ENCODE measurements at regions not wholly inside any gene's neighbourhood (a gene's known extent, or its start where the extent isn't known, plus 50 kb on each side); places are given as distances from the start of the nearest gene placed in this dataset.

- no peaks in the 10 kb centered on the region for H3K9me3 ChIP-seq (ENCODE audit: low read length)
- no peaks in the 10 kb centered on the region for H3K4me1 ChIP-seq (ENCODE audit: insufficient read depth, low read length)
- H3K36me3 ChIP-seq (ENCODE audit: insufficient read depth, low read length) = no peaks in the 10 kb centered on the region
- H3K27me3 ChIP-seq (ENCODE audit: insufficient read depth, low read length) = peaks cover 25% of the 10 kb centered on the region
- H2AFZ ChIP-seq (ENCODE audit: low read depth, low read length) = no peak overlapping the region
- no peak overlapping the region for H3K4me3 ChIP-seq (ENCODE audit: low read length)
These were observed 60.5 kb upstream of the SLCO4A1 start for GRCh38 chr20:62581806-62582205.

- no peak overlapping the region for H2AFZ ChIP-seq (ENCODE audit: low read depth, low read length)
- no peaks in the 10 kb centered on the region for H3K4me1 ChIP-seq (ENCODE audit: insufficient read depth, low read length)
- H3K9me3 ChIP-seq (ENCODE audit: low read length) = no peaks in the 10 kb centered on the region
- no peak overlapping the region for H3K4me3 ChIP-seq (ENCODE audit: low read length)
- peaks cover 41% of the 10 kb centered on the region for H3K27me3 ChIP-seq (ENCODE audit: insufficient read depth, low read length)
- H3K36me3 ChIP-seq (ENCODE audit: insufficient read depth, low read length) = no peaks in the 10 kb centered on the region
These were observed 58.8 kb upstream of the SLCO4A1 start for GRCh38 chr20:62583424-62583920.

- Histone ChIP-seq H3K4me1 (ENCODE audit: insufficient read depth, low read length) (no peaks in the 10 kb centered on the region), H3K27me3 (ENCODE audit: insufficient read depth, low read length) (peaks cover 55% of the 10 kb centered on the region), H3K9me3 (ENCODE audit: low read length) (no peaks in the 10 kb centered on the region), H3K36me3 (ENCODE audit: insufficient read depth, low read length) (no peaks in the 10 kb centered on the region), H3K4me3 (ENCODE audit: low read length) (no peak overlapping the region), H2AFZ (ENCODE audit: low read depth, low read length) (no peak overlapping the region)
These were observed 57.4 kb upstream of the SLCO4A1 start for GRCh38 chr20:62584671-62585460.

- Histone ChIP-seq H2AFZ (ENCODE audit: low read depth, low read length) (no peak overlapping the region), H3K4me1 (ENCODE audit: insufficient read depth, low read length) (no peaks in the 10 kb centered on the region), H3K36me3 (ENCODE audit: insufficient read depth, low read length) (no peaks in the 10 kb centered on the region), H3K4me3 (ENCODE audit: low read length) (no peak overlapping the region), H3K27me3 (ENCODE audit: insufficient read depth, low read length) (peaks cover 61% of the 10 kb centered on the region), H3K9me3 (ENCODE audit: low read length) (no peaks in the 10 kb centered on the region)
These were observed 56.8 kb upstream of the SLCO4A1 start for GRCh38 chr20:62585461-62585970.

- H3K36me3 ChIP-seq (ENCODE audit: insufficient read depth, low read length) = no peaks in the 10 kb centered on the region
- H3K9me3 ChIP-seq (ENCODE audit: low read length) = no peaks in the 10 kb centered on the region
- no peak overlapping the region for H2AFZ ChIP-seq (ENCODE audit: low read depth, low read length)
- no peak overlapping the region for H3K4me3 ChIP-seq (ENCODE audit: low read length)
- H3K27me3 ChIP-seq (ENCODE audit: insufficient read depth, low read length) = peaks cover 66% of the 10 kb centered on the region
- H3K4me1 ChIP-seq (ENCODE audit: insufficient read depth, low read length) = no peaks in the 10 kb centered on the region
These were observed 55.5 kb upstream of the SLCO4A1 start for GRCh38 chr20:62586799-62587198.

GRCh38 chr20:62587757-62588402 is 54.4 kb upstream of the SLCO4A1 start:
- Histone ChIP-seq H3K9me3 (ENCODE audit: low read length) (no peaks in the 10 kb centered on the region), H2AFZ (ENCODE audit: low read depth, low read length) (no peak overlapping the region), H3K4me1 (ENCODE audit: insufficient read depth, low read length) (no peaks in the 10 kb centered on the region), H3K4me3 (ENCODE audit: low read length) (no peak overlapping the region), H3K27me3 (ENCODE audit: insufficient read depth, low read length) (peaks cover 58% of the 10 kb centered on the region), H3K36me3 (ENCODE audit: insufficient read depth, low read length) (no peaks in the 10 kb centered on the region)

GRCh38 chr20:62588458-62589149 is 53.7 kb upstream of the SLCO4A1 start:
- Histone ChIP-seq H3K27me3 (ENCODE audit: insufficient read depth, low read length) (peaks cover 58% of the 10 kb centered on the region), H3K4me1 (ENCODE audit: insufficient read depth, low read length) (no peaks in the 10 kb centered on the region), H3K4me3 (ENCODE audit: low read length) (no peak overlapping the region), H3K9me3 (ENCODE audit: low read length) (no peaks in the 10 kb centered on the region), H2AFZ (ENCODE audit: low read depth, low read length) (no peak overlapping the region), H3K36me3 (ENCODE audit: insufficient read depth, low read length) (no peaks in the 10 kb centered on the region)

GRCh38 chr20:62589150-62589498 is 53.2 kb upstream of the SLCO4A1 start:
- Histone ChIP-seq H2AFZ (ENCODE audit: low read depth, low read length) (no peak overlapping the region), H3K9me3 (ENCODE audit: low read length) (no peaks in the 10 kb centered on the region), H3K4me3 (ENCODE audit: low read length) (no peak overlapping the region), H3K4me1 (ENCODE audit: insufficient read depth, low read length) (no peaks in the 10 kb centered on the region), H3K27me3 (ENCODE audit: insufficient read depth, low read length) (peaks cover 54% of the 10 kb centered on the region), H3K36me3 (ENCODE audit: insufficient read depth, low read length) (no peaks in the 10 kb centered on the region)

GRCh38 chr20:62589720-62590119 is 52.6 kb upstream of the SLCO4A1 start:
- Histone ChIP-seq H3K36me3 (ENCODE audit: insufficient read depth, low read length) (no peaks in the 10 kb centered on the region), H3K4me1 (ENCODE audit: insufficient read depth, low read length) (no peaks in the 10 kb centered on the region), H3K9me3 (ENCODE audit: low read length) (no peaks in the 10 kb centered on the region), H2AFZ (ENCODE audit: low read depth, low read length) (no peak overlapping the region), H3K4me3 (ENCODE audit: low read length) (no peak overlapping the region), H3K27me3 (ENCODE audit: insufficient read depth, low read length) (peaks cover 54% of the 10 kb centered on the region)

- Histone ChIP-seq H3K4me1 (ENCODE audit: insufficient read depth, low read length) (no peaks in the 10 kb centered on the region), H3K9me3 (ENCODE audit: low read length) (no peaks in the 10 kb centered on the region), H3K27me3 (ENCODE audit: insufficient read depth, low read length) (peaks cover 54% of the 10 kb centered on the region), H3K4me3 (ENCODE audit: low read length) (no peak overlapping the region), H3K36me3 (ENCODE audit: insufficient read depth, low read length) (no peaks in the 10 kb centered on the region), H2AFZ (ENCODE audit: low read depth, low read length) (no peak overlapping the region)
These were observed 51.8 kb upstream of the SLCO4A1 start for GRCh38 chr20:62590309-62591121.

- no peak overlapping the region for H3K4me3 ChIP-seq (ENCODE audit: low read length)
These were observed 51.2 kb upstream of the SLCO4A1 start for GRCh38 chr20:62591122-62591468.

GRCh38 chr20:62591591-62591990 is 50.7 kb upstream of the SLCO4A1 start:
- Histone ChIP-seq H3K9me3 (ENCODE audit: low read length) (no peaks in the 10 kb centered on the region), H3K27me3 (ENCODE audit: insufficient read depth, low read length) (peaks cover 55% of the 10 kb centered on the region), H3K36me3 (ENCODE audit: insufficient read depth, low read length) (no peaks in the 10 kb centered on the region), H3K4me3 (ENCODE audit: low read length) (no peak overlapping the region), H2AFZ (ENCODE audit: low read depth, low read length) (no peak overlapping the region), H3K4me1 (ENCODE audit: insufficient read depth, low read length) (no peaks in the 10 kb centered on the region)

More at GRCh38 chr20:62591122-62591468, 51.2 kb upstream of the SLCO4A1 start:
- H3K36me3 ChIP-seq (ENCODE audit: insufficient read depth, low read length) = no peaks in the 10 kb centered on the region
- H3K27me3 ChIP-seq (ENCODE audit: insufficient read depth, low read length) = peaks cover 50% of the 10 kb centered on the region
- no peaks in the 10 kb centered on the region for H3K9me3 ChIP-seq (ENCODE audit: low read length)
- no peak overlapping the region for H2AFZ ChIP-seq (ENCODE audit: low read depth, low read length)
- H3K4me1 ChIP-seq (ENCODE audit: insufficient read depth, low read length) = no peaks in the 10 kb centered on the region
